ENCODE measurements at regions not wholly inside any gene's neighbourhood (a gene's known extent, or its start where the extent isn't known, plus 50 kb on each side); places are given as distances from the start of the nearest gene placed in this dataset.

DNA sequence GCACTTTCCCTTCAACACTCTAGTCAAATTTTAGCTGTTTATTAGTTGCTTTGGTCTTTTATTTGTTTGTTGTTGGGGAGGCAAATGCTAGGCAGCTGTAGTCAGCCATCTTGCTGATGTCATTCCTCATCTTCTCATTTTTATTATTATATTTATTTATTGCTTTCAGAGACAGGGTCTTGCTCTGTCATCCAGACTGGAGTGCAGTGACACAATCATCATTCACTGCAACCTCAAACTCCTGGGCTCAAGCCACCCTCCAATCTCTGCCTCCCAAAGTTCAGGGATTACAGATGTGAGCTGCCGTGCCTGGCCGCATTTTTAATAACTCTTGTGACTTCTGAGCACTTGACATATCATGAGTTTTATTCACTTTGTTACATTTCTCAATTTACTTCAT lies 441.4 kb downstream of the DIPK2A start:
- WGBS, 2 experiments = 96 to 97% methylated on average over 2 of the region's 2 CpGs
- no peaks in the 10 kb centered on the region for H3K27me3 ChIP-seq (ENCODE audit: control insufficient read depth, insufficient read depth, low read length, poor library complexity, severe bottlenecking)
- H3K27ac ChIP-seq (ENCODE audit: insufficient read depth, low read depth, low read length, poor library complexity, severe bottlenecking) = no peak overlapping the region
- no peaks in the 10 kb centered on the region for H3K9me3 ChIP-seq (ENCODE audit: control insufficient read depth, low read length)
- H3K4me3 ChIP-seq (ENCODE audit: insufficient read depth, low read depth, low read length) = no peak overlapping the region
- H3K4me1 ChIP-seq (ENCODE audit: control insufficient read depth, insufficient read depth, low read length) = no peaks in the 10 kb centered on the region
- H3K36me3 ChIP-seq (ENCODE audit: control insufficient read depth, insufficient read depth, low read length) = no peaks in the 10 kb centered on the region

DNA sequence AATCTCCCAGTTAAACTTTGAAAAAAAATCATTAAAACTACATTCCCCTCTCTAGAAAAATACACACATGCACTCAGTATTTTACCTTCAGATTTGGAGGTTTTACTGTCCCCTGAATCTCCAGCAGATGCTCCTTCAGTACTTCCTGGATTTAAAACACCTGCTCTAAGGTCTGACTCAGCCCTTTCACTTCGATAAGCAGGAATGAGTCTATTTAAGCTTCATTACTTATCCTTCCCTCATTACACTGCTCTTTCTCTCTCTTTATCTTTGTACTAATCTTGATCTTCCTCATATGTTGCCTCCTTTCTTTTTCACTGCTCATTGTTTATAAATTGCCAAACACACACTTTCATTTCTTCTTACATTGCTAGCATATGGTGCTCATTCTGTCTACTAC lies 443.9 kb downstream of the DIPK2A start:
- H3K4me3 ChIP-seq (ENCODE audit: insufficient read depth, low read depth, low read length) = no peak overlapping the region
- 96 to 98% methylated on average over 1 of the region's 1 CpG for WGBS, 2 experiments
- H3K9me3 ChIP-seq (ENCODE audit: control insufficient read depth, low read length) = no peaks in the 10 kb centered on the region
- H3K27ac ChIP-seq (ENCODE audit: insufficient read depth, low read depth, low read length, poor library complexity, severe bottlenecking) = no peak overlapping the region
- H3K27me3 ChIP-seq (ENCODE audit: control insufficient read depth, insufficient read depth, low read length, poor library complexity, severe bottlenecking) = no peaks in the 10 kb centered on the region
- no peaks in the 10 kb centered on the region for H3K36me3 ChIP-seq (ENCODE audit: control insufficient read depth, insufficient read depth, low read length)
- H3K4me1 ChIP-seq (ENCODE audit: control insufficient read depth, insufficient read depth, low read length) = no peaks in the 10 kb centered on the region

DNA sequence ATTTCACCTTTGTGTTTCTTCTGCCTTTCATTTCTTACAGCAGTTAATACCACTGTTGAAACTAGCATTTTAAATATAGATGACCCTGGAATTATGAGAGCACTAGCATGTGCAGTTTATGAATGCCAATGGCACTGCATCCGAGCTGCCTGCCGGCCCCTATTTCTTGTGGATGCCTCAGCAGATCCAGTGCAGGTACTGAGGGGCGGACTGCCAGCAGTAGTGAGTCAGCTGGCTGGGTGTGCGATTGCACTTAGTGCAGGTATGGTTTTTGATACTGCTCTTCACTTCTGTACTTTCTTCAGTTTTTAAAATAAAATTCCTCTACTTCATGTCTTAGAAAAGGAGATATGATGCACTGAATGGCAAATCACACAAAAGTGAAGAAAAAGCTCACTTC lies 453.0 kb downstream of the DIPK2A start:
- Histone ChIP-seq H3K27me3 (ENCODE audit: control insufficient read depth, insufficient read depth, low read length, poor library complexity, severe bottlenecking) (no peaks in the 10 kb centered on the region), H3K36me3 (ENCODE audit: control insufficient read depth, insufficient read depth, low read length) (no peaks in the 10 kb centered on the region)
- WGBS, 2 experiments = 91 to 99% methylated on average over 4 of the region's 4 CpGs

DNA sequence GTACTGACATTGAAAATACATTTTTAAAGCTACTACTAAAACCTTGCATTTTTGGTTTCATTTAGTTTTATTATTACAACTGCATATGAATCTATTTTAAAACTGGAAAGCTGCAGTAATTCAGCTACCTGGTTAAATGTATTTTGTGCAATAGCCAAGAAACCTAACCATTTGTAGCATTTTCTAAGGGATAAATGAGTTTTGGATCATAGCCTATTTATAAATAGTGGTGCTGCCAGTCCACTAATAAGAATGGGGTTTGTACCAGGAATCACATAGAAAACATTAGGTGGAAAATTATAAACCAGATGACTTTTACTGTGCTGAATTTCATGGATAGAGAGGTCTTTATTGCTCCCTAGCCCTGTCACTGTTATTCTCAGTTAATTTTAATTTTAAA lies 454.7 kb downstream of the DIPK2A start:
- H3K4me3 ChIP-seq (ENCODE audit: insufficient read depth, low read depth, low read length) = no peak overlapping the region
- H3K9me3 ChIP-seq (ENCODE audit: control insufficient read depth, low read length) = no peaks in the 10 kb centered on the region
- no peaks in the 10 kb centered on the region for H3K4me1 ChIP-seq (ENCODE audit: control insufficient read depth, insufficient read depth, low read length)
- H3K36me3 ChIP-seq (ENCODE audit: control insufficient read depth, insufficient read depth, low read length) = no peaks in the 10 kb centered on the region
- no peak overlapping the region for H3K27ac ChIP-seq (ENCODE audit: insufficient read depth, low read depth, low read length, poor library complexity, severe bottlenecking)
- no peaks in the 10 kb centered on the region for H3K27me3 ChIP-seq (ENCODE audit: control insufficient read depth, insufficient read depth, low read length, poor library complexity, severe bottlenecking)

More for the DNA sequence above, 453.0 kb downstream of the DIPK2A start:
- Histone ChIP-seq H3K27ac (ENCODE audit: insufficient read depth, low read depth, low read length, poor library complexity, severe bottlenecking) (no peak overlapping the region), H3K9me3 (ENCODE audit: control insufficient read depth, low read length) (no peaks in the 10 kb centered on the region), H3K4me3 (ENCODE audit: insufficient read depth, low read depth, low read length) (no peak overlapping the region), H3K4me1 (ENCODE audit: control insufficient read depth, insufficient read depth, low read length) (no peaks in the 10 kb centered on the region)

DNA sequence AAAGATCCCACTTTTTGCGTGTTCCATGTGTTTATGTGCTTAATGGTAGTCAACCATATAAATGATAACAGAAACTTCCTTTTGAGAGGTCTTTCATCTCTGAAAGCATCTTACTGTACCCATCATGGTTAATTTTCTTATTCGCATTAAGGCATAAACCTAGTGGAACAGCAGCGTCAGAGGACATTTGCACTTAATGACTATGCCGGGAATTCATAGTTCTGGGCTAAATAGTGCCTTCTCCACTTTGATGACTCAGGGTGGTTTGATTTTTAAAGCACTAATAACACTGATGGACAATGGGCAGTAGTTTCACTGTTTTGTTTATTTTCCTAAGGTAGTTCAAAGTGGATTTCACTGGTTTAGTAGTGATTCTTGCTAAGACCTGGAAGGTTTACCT lies 455.3 kb downstream of the DIPK2A start:
- H3K36me3 ChIP-seq (ENCODE audit: control insufficient read depth, insufficient read depth, low read length) = no peaks in the 10 kb centered on the region
- no peaks in the 10 kb centered on the region for H3K4me1 ChIP-seq (ENCODE audit: control insufficient read depth, insufficient read depth, low read length)
- no peaks in the 10 kb centered on the region for H3K9me3 ChIP-seq (ENCODE audit: control insufficient read depth, low read length)
- no peak overlapping the region for H3K4me3 ChIP-seq (ENCODE audit: insufficient read depth, low read depth, low read length)
- H3K27ac ChIP-seq (ENCODE audit: insufficient read depth, low read depth, low read length, poor library complexity, severe bottlenecking) = no peak overlapping the region
- H3K27me3 ChIP-seq (ENCODE audit: control insufficient read depth, insufficient read depth, low read length, poor library complexity, severe bottlenecking) = no peaks in the 10 kb centered on the region
- 95 to 97% methylated on average over 3 to 4 of the region's 4 CpGs for WGBS, 2 experiments

DNA sequence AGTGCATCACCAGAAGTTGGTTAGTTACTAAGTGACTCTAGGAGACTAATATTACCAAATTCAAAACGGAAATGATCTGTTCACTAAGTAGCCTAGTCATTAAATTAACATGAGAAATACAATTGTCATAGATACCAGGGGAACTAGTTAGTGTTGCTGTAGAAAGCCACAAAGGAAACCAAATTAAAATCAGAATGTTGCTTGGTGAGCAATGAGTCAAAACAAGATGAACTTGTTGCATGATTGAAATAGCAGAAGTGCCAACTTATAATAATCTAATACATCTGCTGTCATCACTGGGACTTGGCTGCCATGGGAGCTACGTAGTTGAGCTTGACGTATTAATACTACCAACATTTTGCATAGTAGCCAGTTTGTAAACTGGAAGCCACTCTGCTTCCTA lies 458.1 kb downstream of the DIPK2A start:
- H3K9me3 ChIP-seq (ENCODE audit: control insufficient read depth, low read length) = no peaks in the 10 kb centered on the region
- 47 to 50% methylated on average over 2 of the region's 3 CpGs for WGBS, 2 experiments
- no peaks in the 10 kb centered on the region for H3K36me3 ChIP-seq (ENCODE audit: control insufficient read depth, insufficient read depth, low read length)
- H3K4me3 ChIP-seq (ENCODE audit: insufficient read depth, low read depth, low read length) = no peak overlapping the region
- no peaks in the 10 kb centered on the region for H3K27me3 ChIP-seq (ENCODE audit: control insufficient read depth, insufficient read depth, low read length, poor library complexity, severe bottlenecking)
- no peak overlapping the region for H3K27ac ChIP-seq (ENCODE audit: insufficient read depth, low read depth, low read length, poor library complexity, severe bottlenecking)
- H3K4me1 ChIP-seq (ENCODE audit: control insufficient read depth, insufficient read depth, low read length) = no peaks in the 10 kb centered on the region

DNA sequence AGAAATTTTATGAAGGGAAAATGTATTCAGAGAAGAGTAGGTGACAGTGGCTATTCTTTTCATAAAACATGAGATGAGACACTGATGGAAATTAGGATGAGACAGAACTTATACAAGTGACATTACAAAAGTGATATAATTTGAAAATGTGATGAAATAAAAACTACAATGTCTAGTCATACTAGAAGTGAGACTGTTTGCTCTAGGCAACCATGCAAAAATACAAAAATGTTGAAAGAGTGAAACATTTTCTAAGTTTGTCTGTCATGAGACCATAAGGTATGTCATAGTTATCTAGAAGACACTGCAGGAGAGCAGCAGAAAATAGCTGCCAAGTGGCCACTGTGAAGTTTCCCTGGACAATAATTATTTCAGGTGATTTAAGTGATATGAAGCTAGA lies 459.5 kb downstream of the DIPK2A start:
- H3K27me3 ChIP-seq (ENCODE audit: control insufficient read depth, insufficient read depth, low read length, poor library complexity, severe bottlenecking) = no peaks in the 10 kb centered on the region
- H3K9me3 ChIP-seq (ENCODE audit: control insufficient read depth, low read length) = no peaks in the 10 kb centered on the region
- H3K4me1 ChIP-seq (ENCODE audit: control insufficient read depth, insufficient read depth, low read length) = no peaks in the 10 kb centered on the region
- no peak overlapping the region for H3K4me3 ChIP-seq (ENCODE audit: insufficient read depth, low read depth, low read length)
- H3K27ac ChIP-seq (ENCODE audit: insufficient read depth, low read depth, low read length, poor library complexity, severe bottlenecking) = no peak overlapping the region
- no peaks in the 10 kb centered on the region for H3K36me3 ChIP-seq (ENCODE audit: control insufficient read depth, insufficient read depth, low read length)

DNA sequence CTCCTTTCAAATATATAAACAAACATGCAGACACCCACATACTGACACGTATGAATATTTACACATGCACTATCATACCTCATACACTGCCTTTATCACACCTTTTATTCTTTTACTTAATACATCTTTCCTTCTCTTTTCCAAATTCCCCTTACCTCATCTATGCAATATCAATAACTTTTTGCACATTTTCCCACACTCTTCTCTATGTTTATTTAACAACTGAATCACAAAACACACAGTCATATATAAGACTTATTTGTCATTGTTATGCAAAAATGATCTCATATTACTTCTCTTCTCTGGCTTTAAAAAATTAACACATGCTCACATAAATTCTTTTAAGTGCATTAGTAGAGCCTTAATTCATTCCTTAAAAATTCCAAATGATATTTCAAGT lies 461.4 kb downstream of the DIPK2A start:
- Histone ChIP-seq H3K36me3 (ENCODE audit: control insufficient read depth, insufficient read depth, low read length) (no peaks in the 10 kb centered on the region), H3K4me3 (ENCODE audit: insufficient read depth, low read depth, low read length) (no peak overlapping the region), H3K27me3 (ENCODE audit: control insufficient read depth, insufficient read depth, low read length, poor library complexity, severe bottlenecking) (no peaks in the 10 kb centered on the region), H3K27ac (ENCODE audit: insufficient read depth, low read depth, low read length, poor library complexity, severe bottlenecking) (no peak overlapping the region), H3K4me1 (ENCODE audit: control insufficient read depth, insufficient read depth, low read length) (no peaks in the 10 kb centered on the region), H3K9me3 (ENCODE audit: control insufficient read depth, low read length) (no peaks in the 10 kb centered on the region)
- 80 to 96% methylated on average over 1 of the region's 1 CpG for WGBS, 2 experiments

DNA sequence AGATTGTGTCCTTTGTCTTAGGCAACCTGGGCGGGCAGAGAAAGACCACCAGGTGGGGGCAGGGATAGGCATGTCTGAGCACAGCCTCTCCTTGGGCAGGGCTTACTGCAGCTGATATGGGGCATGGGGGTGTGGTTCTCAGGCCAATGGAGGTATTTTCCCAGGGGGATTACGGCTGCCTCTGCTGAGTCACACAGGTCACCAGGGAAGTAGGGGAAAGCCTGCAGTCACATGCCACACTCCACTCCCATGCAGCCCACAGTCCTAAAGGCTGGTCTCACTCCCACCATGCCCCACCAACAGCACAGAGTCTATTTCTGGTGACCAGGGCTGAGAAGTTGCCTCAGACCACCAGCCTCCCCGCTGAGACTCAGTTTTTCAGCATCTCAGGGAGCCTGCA lies 466.4 kb downstream of the DIPK2A start:
- Histone ChIP-seq H3K36me3 (ENCODE audit: control insufficient read depth, insufficient read depth, low read length) (no peaks in the 10 kb centered on the region), H3K9me3 (ENCODE audit: control insufficient read depth, low read length) (no peaks in the 10 kb centered on the region), H3K27ac (ENCODE audit: insufficient read depth, low read depth, low read length, poor library complexity, severe bottlenecking) (no peak overlapping the region), H3K27me3 (ENCODE audit: control insufficient read depth, insufficient read depth, low read length, poor library complexity, severe bottlenecking) (no peaks in the 10 kb centered on the region), H3K4me1 (ENCODE audit: control insufficient read depth, insufficient read depth, low read length) (no peaks in the 10 kb centered on the region), H3K4me3 (ENCODE audit: insufficient read depth, low read depth, low read length) (no peak overlapping the region)
- WGBS, 2 experiments = 90 to 95% methylated on average over 3 of the region's 3 CpGs

DNA sequence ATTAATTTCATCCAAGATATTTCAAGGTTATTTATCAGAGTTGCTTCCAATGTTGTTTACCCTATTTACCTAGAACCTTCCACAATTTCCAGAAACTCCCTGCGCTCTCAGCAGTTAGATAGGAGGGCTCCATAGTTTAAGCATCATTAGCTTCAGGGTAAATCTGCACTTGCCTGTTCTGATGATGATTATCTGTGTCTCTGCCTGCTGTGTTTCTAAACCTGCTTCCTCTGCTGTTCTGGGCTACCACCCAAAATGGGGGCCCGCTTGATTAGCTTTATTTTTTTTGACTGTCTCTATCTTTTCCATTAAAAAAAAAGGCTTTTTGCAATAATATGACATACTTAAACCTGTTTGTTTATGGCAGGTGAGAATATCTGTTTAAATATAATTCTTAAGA lies 472.4 kb downstream of the DIPK2A start:
- H3K9me3 ChIP-seq (ENCODE audit: control insufficient read depth, low read length) = no peaks in the 10 kb centered on the region
- no peak overlapping the region for H3K4me3 ChIP-seq (ENCODE audit: insufficient read depth, low read depth, low read length)

DNA sequence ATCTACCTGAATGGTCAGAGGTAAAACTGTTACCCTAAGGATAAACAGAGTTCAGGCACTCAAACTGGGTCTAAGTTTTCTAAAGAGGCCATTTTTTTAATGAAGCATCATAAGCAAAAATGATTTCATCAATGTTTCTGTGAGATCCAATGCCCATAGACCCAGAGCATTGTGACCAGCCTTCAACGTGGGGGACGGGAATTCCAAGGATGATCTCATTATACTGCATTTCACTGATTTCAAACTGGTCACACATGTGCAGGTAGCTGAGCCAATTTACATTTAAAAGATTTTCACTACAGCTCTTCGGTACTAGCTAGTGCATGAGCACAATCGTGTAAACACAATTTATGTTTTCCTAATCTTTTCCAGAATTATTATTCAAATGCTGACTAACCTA lies 472.9 kb downstream of the DIPK2A start:
- WGBS, 2 experiments = 86 to 91% methylated on average over 4 of the region's 4 CpGs
- Histone ChIP-seq H3K9me3 (ENCODE audit: control insufficient read depth, low read length) (no peaks in the 10 kb centered on the region), H3K27ac (ENCODE audit: insufficient read depth, low read depth, low read length, poor library complexity, severe bottlenecking) (no peak overlapping the region), H3K4me1 (ENCODE audit: control insufficient read depth, insufficient read depth, low read length) (no peaks in the 10 kb centered on the region), H3K27me3 (ENCODE audit: control insufficient read depth, insufficient read depth, low read length, poor library complexity, severe bottlenecking) (no peaks in the 10 kb centered on the region), H3K4me3 (ENCODE audit: insufficient read depth, low read depth, low read length) (no peak overlapping the region), H3K36me3 (ENCODE audit: control insufficient read depth, insufficient read depth, low read length) (no peaks in the 10 kb centered on the region)

More for the DNA sequence above, 472.4 kb downstream of the DIPK2A start:
- no peaks in the 10 kb centered on the region for H3K36me3 ChIP-seq (ENCODE audit: control insufficient read depth, insufficient read depth, low read length)
- WGBS, 2 experiments = 80 to 99% methylated on average over 2 of the region's 2 CpGs
- no peak overlapping the region for H3K27ac ChIP-seq (ENCODE audit: insufficient read depth, low read depth, low read length, poor library complexity, severe bottlenecking)
- no peaks in the 10 kb centered on the region for H3K27me3 ChIP-seq (ENCODE audit: control insufficient read depth, insufficient read depth, low read length, poor library complexity, severe bottlenecking)
- no peaks in the 10 kb centered on the region for H3K4me1 ChIP-seq (ENCODE audit: control insufficient read depth, insufficient read depth, low read length)

Measured in ectodermal cell (in vitro differentiated cells).